ENCODE measurements at regions not wholly inside any gene's neighbourhood (a gene's known extent, or its start where the extent isn't known, plus 50 kb on each side); places are given as distances from the start of the nearest gene placed in this dataset.

DNA sequence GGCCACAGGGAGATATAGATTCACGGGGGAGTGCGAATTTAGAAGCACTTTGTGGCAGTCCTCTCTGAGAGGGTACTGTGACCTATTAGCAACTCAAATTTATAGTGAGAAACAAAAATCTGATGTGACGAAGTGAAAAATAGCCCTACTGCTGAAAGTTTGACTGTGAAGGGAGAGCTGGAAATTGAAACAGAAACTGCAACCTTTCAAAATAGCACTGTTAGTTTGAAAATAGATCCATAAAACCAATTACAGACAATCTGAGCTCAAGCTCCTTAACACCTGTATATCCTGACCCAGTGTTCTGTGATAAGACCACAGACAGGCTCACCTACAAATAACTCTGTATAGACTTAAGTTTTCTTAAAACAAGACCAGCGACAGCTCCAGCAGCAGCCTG lies 420.1 kb downstream of the IRX1 start:
- intact Hi-C loops (cut with micrococcal nuclease): no loop called here
- peaks cover 0 to 9% (median 0%) of the 10 kb centered on the region in 11 donors for H3K9me3 Mint-ChIP-seq
- H3K36me3 ChIP-seq (ENCODE audit: control insufficient read depth in 2 of 3, insufficient read depth in 3 of 3, low read length in 3 of 3): no peaks in the 10 kb centered on the region
- no peak for DNase-seq
- no peaks in the 10 kb centered on the region for H3K27me3 Mint-ChIP-seq
- peaks cover 0 to 4% (median 0%) of the 10 kb centered on the region in 5 donors for H3K36me3 Mint-ChIP-seq
- ChIA-PET CTCF (no interaction called here), POLR2A (no interaction called here)
- no peaks in the 10 kb centered on the region for H3K4me1 ChIP-seq (ENCODE audit: control insufficient read depth in 2 of 2, insufficient read depth in 2 of 2, low read length in 2 of 2)
- ATAC-seq: no peak
- no peak overlapping the region for H3K4me3 ChIP-seq (ENCODE audit: low read length)
- no peak overlapping the region for H3K27ac Mint-ChIP-seq
- no peaks in the 10 kb centered on the region for H3K9me3 ChIP-seq (ENCODE audit: control insufficient read depth in 2 of 3, low read length in 3 of 3)
- no peaks in the 10 kb centered on the region for H3K27me3 ChIP-seq (ENCODE audit: control insufficient read depth in 2 of 2, insufficient read depth in 2 of 2, low read length in 2 of 2)
- no peak overlapping the region for H3K27ac ChIP-seq (ENCODE audit: low read depth, low read length)
- H3K4me3 Mint-ChIP-seq: no peak overlapping the region
- H3K4me1 Mint-ChIP-seq: peaks cover 0 to 2% (median 0%) of the 10 kb centered on the region in 7 donors

DNA sequence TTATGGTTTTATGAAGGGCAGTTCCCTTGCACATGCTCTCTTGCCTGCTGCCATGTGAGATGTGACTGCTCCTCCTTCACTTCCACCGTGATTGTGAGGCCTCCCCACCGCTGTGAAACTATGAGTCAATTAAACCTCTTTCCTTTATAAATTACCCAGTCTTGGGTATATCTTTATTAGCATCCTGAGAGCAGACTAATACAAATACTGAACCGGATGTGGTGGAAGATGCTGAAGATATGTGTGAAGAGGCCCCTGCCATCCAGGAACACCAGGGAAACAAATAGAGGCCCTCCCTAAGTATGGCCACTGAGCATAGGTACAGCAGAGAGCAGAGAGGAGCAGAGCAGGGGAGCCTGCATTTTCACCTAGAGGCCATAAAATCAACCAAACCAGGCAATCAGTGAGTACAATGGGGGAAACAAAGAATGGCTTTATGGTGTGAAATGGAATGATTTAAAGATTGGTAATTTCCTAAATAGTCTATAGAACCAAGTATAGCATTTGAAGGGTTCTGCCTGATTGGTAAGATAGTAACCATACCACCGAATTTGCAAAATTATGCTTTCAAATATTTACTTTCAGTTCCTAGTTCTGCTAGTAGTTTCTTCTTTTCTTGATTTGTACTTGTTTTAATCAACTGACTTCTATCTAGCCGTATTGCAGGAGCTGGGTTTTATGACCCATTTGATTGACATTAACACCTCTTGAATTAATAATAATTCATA lies 421.6 kb downstream of the IRX1 start:
- intact Hi-C loops (cut with micrococcal nuclease): no loop called here

DNA sequence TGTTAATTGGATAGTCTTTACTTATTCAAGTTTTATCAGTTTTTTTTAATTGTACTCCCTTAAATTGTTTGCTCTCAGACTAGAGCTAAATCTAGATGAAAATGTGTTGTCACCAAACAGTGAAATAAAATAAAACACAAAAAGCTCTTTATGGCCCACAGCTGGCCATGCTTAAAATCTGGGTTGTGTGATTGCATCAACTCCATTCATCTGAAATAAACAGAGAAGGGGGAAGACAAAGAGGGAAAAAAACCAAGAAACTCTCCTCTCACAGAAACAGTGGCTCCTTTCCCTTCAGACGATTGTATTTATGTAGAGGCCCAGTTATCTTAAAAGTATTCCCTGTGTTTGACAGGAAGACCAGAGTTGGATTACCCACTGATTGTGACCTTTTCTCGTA lies 422.4 kb downstream of the IRX1 start:
- POLR2A ChIA-PET: no interaction called here
- H3K9me3 Mint-ChIP-seq: peaks cover 0 to 9% (median 0%) of the 10 kb centered on the region in 11 donors

More for the DNA sequence above, 421.6 kb downstream of the IRX1 start:
- peaks cover 0 to 9% (median 0%) of the 10 kb centered on the region in 11 donors for H3K9me3 Mint-ChIP-seq
- H3K36me3 Mint-ChIP-seq: peaks cover 0 to 4% (median 0%) of the 10 kb centered on the region in 5 donors
- H3K4me1 Mint-ChIP-seq: peaks cover 0 to 2% (median 0%) of the 10 kb centered on the region in 7 donors
- H3K27ac Mint-ChIP-seq: no peak overlapping the region
- H3K27me3 ChIP-seq (ENCODE audit: control insufficient read depth in 2 of 2, insufficient read depth in 2 of 2, low read length in 2 of 2): no peaks in the 10 kb centered on the region
- no peak for DNase-seq
- ATAC-seq: no peak
- no peaks in the 10 kb centered on the region for H3K27me3 Mint-ChIP-seq
- no peaks in the 10 kb centered on the region for H3K36me3 ChIP-seq (ENCODE audit: control insufficient read depth in 2 of 3, insufficient read depth in 3 of 3, low read length in 3 of 3)
- no peak overlapping the region for H3K4me3 Mint-ChIP-seq
- H3K27ac ChIP-seq (ENCODE audit: low read depth, low read length): no peak overlapping the region
- CTCF ChIA-PET: no interaction called here
- POLR2A ChIA-PET: no interaction called here
- H3K4me3 ChIP-seq (ENCODE audit: low read length): no peak overlapping the region
- H3K9me3 ChIP-seq (ENCODE audit: control insufficient read depth in 2 of 3, low read length in 3 of 3): no peaks in the 10 kb centered on the region
- no peaks in the 10 kb centered on the region for H3K4me1 ChIP-seq (ENCODE audit: control insufficient read depth in 2 of 2, insufficient read depth in 2 of 2, low read length in 2 of 2)

DNA sequence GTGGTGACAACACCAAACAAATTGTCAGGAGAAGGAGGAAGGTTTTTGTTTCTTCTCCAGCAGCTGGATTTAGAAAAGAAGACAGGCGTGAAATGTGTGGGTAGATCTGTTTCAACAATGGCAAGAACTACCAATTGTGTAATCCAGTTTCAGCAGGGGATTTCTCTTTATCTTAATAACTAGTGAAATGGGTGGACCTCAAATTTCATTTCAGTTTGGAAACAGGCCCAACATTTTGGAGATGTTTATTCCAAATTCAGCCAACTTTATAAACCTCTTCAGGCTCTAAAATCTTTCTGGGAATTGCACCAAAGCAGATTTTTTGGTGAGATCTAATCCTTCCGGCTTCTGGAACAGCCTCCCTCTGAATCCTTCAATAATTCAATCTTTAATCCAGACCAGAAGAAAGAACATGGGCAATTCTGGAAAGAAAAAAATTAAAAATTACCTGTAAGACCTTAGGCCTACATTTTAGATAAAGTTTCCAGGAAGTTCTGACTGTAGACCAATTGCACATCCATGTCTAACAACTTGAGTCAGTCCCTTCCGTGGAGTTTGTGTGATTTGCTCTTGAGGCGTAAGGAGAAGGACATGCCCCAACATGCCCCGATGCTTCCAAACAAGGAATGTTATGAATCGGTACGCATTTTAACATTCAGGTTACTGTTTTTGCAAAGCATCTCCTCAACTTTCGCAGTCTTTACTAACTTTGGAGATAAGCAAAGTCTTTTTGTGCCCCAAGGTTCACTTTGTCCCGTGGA lies 423.6 kb downstream of the IRX1 start:
- Histone ChIP-seq H3K36me3 (ENCODE audit: control insufficient read depth in 2 of 3, insufficient read depth in 3 of 3, low read length in 3 of 3) (no peaks in the 10 kb centered on the region), H3K4me1 (ENCODE audit: control insufficient read depth in 2 of 2, insufficient read depth in 2 of 2, low read length in 2 of 2) (no peaks in the 10 kb centered on the region), H3K27ac (ENCODE audit: low read depth, low read length) (no peak overlapping the region), H3K27me3 (ENCODE audit: control insufficient read depth in 2 of 2, insufficient read depth in 2 of 2, low read length in 2 of 2) (no peaks in the 10 kb centered on the region), H3K4me3 (ENCODE audit: low read length) (no peak overlapping the region), H3K9me3 (ENCODE audit: control insufficient read depth in 2 of 3, low read length in 3 of 3) (no peaks in the 10 kb centered on the region)
- Mint-ChIP-seq H3K27ac (no peak overlapping the region), H3K27me3 (no peaks in the 10 kb centered on the region), H3K36me3 (peaks cover 0 to 4% (median 0%) of the 10 kb centered on the region in 5 donors), H3K4me3 (no peak overlapping the region), H3K9me3 (peaks cover 0 to 9% (median 0%) of the 10 kb centered on the region in 11 donors), H3K4me1 (peaks cover 0 to 2% (median 0%) of the 10 kb centered on the region in 7 donors)
- no peak for ATAC-seq
- POLR2A ChIA-PET: no interaction called here
- CTCF ChIA-PET: no interaction called here
- DNase-seq: no peak
- intact Hi-C loops (cut with micrococcal nuclease): no loop called here

More for the DNA sequence above, 422.4 kb downstream of the IRX1 start:
- H3K4me1 ChIP-seq (ENCODE audit: control insufficient read depth in 2 of 2, insufficient read depth in 2 of 2, low read length in 2 of 2): no peaks in the 10 kb centered on the region
- CTCF ChIA-PET: no interaction called here
- no peak overlapping the region for H3K27ac ChIP-seq (ENCODE audit: low read depth, low read length)
- no peaks in the 10 kb centered on the region for H3K36me3 ChIP-seq (ENCODE audit: control insufficient read depth in 2 of 3, insufficient read depth in 3 of 3, low read length in 3 of 3)
- Mint-ChIP-seq H3K36me3 (peaks cover 0 to 4% (median 0%) of the 10 kb centered on the region in 5 donors), H3K4me1 (peaks cover 0 to 2% (median 0%) of the 10 kb centered on the region in 7 donors), H3K4me3 (no peak overlapping the region), H3K27ac (no peak overlapping the region), H3K27me3 (no peaks in the 10 kb centered on the region)
- no peak overlapping the region for H3K4me3 ChIP-seq (ENCODE audit: low read length)
- H3K27me3 ChIP-seq (ENCODE audit: control insufficient read depth in 2 of 2, insufficient read depth in 2 of 2, low read length in 2 of 2): no peaks in the 10 kb centered on the region
- intact Hi-C loops (cut with micrococcal nuclease): no loop called here
- DNase-seq: no peak
- H3K9me3 ChIP-seq (ENCODE audit: control insufficient read depth in 2 of 3, low read length in 3 of 3): no peaks in the 10 kb centered on the region
- no peak for ATAC-seq

DNA sequence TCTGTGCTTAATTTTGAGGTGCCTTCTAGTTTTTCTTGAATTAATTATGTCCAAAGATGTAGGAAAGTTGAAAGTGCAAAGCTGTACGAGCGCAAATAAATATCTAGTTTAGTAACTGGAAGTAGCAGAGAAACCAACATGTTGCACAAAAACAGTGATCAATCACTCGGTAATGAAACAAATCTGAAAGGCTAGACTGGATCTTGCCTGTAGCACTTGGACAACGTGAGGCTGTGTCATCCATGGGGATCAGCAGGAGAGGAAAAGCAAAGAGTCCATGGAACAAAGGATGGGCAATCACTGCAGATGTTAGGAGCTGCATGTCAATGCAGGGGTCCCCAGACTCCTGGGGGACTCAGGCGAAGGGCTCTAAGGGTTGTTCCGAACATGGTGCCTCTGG lies 424.2 kb downstream of the IRX1 start:
- no peak overlapping the region for H3K4me3 Mint-ChIP-seq
- Histone ChIP-seq H3K36me3 (ENCODE audit: control insufficient read depth in 2 of 3, insufficient read depth in 3 of 3, low read length in 3 of 3) (no peaks in the 10 kb centered on the region), H3K27me3 (ENCODE audit: control insufficient read depth in 2 of 2, insufficient read depth in 2 of 2, low read length in 2 of 2) (no peaks in the 10 kb centered on the region), H3K4me1 (ENCODE audit: control insufficient read depth in 2 of 2, insufficient read depth in 2 of 2, low read length in 2 of 2) (no peaks in the 10 kb centered on the region), H3K27ac (ENCODE audit: low read depth, low read length) (no peak overlapping the region), H3K4me3 (ENCODE audit: low read length) (no peak overlapping the region), H3K9me3 (ENCODE audit: control insufficient read depth in 2 of 3, low read length in 3 of 3) (no peaks in the 10 kb centered on the region)
- no peak overlapping the region for H3K27ac Mint-ChIP-seq
- ChIA-PET POLR2A (no interaction called here), CTCF (no interaction called here)
- H3K9me3 Mint-ChIP-seq: peaks cover 0 to 9% (median 0%) of the 10 kb centered on the region in 11 donors
- peaks cover 0 to 4% (median 0%) of the 10 kb centered on the region in 5 donors for H3K36me3 Mint-ChIP-seq
- H3K27me3 Mint-ChIP-seq: no peaks in the 10 kb centered on the region
- ATAC-seq (no peak), DNase-seq (no peak)
- intact Hi-C loops (cut with micrococcal nuclease): no loop called here
- peaks cover 0 to 2% (median 0%) of the 10 kb centered on the region in 7 donors for H3K4me1 Mint-ChIP-seq

DNA sequence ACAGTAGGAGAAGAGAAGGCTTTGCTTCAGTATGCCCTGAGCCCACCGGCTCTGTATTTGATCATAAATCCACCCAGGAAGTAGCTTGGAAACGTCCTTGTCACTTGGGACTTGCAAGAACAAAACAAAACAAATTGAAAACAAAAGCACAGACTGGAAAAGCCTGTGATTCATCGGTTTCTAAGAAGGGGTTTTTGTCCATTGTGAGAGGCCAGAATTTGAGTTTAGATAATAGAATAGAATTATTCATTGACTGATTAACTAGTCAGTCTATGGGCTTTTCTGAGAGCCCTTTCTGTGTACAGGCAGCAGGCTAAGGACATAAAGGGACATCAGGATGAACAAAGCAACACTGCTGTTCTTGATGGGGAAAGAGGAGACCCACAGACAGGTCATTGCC lies 424.8 kb downstream of the IRX1 start:
- CTCF ChIA-PET: no interaction called here

More for the DNA sequence above, 424.8 kb downstream of the IRX1 start:
- no peaks in the 10 kb centered on the region for H3K9me3 ChIP-seq (ENCODE audit: control insufficient read depth in 2 of 3, low read length in 3 of 3)
- intact Hi-C loops (cut with micrococcal nuclease): no loop called here
- no peak for DNase-seq
- no peak overlapping the region for H3K4me3 ChIP-seq (ENCODE audit: low read length)
- Mint-ChIP-seq H3K4me1 (peaks cover 0 to 2% (median 0%) of the 10 kb centered on the region in 7 donors), H3K36me3 (peaks cover 0 to 4% (median 0%) of the 10 kb centered on the region in 5 donors), H3K9me3 (peaks cover 0 to 9% (median 0%) of the 10 kb centered on the region in 11 donors), H3K4me3 (no peak overlapping the region), H3K27ac (no peak overlapping the region), H3K27me3 (no peaks in the 10 kb centered on the region)
- no peaks in the 10 kb centered on the region for H3K4me1 ChIP-seq (ENCODE audit: control insufficient read depth in 2 of 2, insufficient read depth in 2 of 2, low read length in 2 of 2)
- POLR2A ChIA-PET: no interaction called here
- no peaks in the 10 kb centered on the region for H3K27me3 ChIP-seq (ENCODE audit: control insufficient read depth in 2 of 2, insufficient read depth in 2 of 2, low read length in 2 of 2)
- no peak for ATAC-seq
- no peak overlapping the region for H3K27ac ChIP-seq (ENCODE audit: low read depth, low read length)
- no peaks in the 10 kb centered on the region for H3K36me3 ChIP-seq (ENCODE audit: control insufficient read depth in 2 of 3, insufficient read depth in 3 of 3, low read length in 3 of 3)
